ENCODE measurements at regions not wholly inside any gene's neighbourhood (a gene's known extent, or its start where the extent isn't known, plus 50 kb on each side); places are given as distances from the start of the nearest gene placed in this dataset.

GRCh38 chr1:63124666-63125191, 197.6 kb upstream of the FOXD3 start:
- TF ChIP-seq CTCF (conservative IDR thresholded peaks at IDR 0.05; ENCODE audit: low read length) (no peak), EZH2phosphoT487 (IDR thresholded peaks at IDR 0.05; ENCODE audit: borderline replicate concordance) (no peak)
